ENCODE measurements at regions not wholly inside any gene's neighbourhood (a gene's known extent, or its start where the extent isn't known, plus 50 kb on each side); places are given as distances from the start of the nearest gene placed in this dataset.
"Not testable (repeated sequence)": the region's sequence is repeated elsewhere in the genome, so short reads cannot be mapped to it uniquely, and the experiment has no call there.

GRCh38 chr12:127133675-127134335 is 1133.2 kb upstream of the TMEM132C start:
- TF ChIP-seq POLR2A (IDR thresholded peaks at IDR 0.05) (no peak), CTCF (IDR thresholded peaks at IDR 0.05) (peak in 4 of 12 donors; percentile 24 to 42 (median 28))
- 62 to 72% (median 65%) methylated on average over 11 of the region's 11 CpGs for WGBS, 4 donors

GRCh38 chr12:127140864-127141484 is 1126.0 kb upstream of the TMEM132C start:
- H3K4me1 ChIP-seq; DNase-seq; H3K4me3 ChIP-seq; H3K36me3 ChIP-seq; H3K27me3 ChIP-seq; H3K27ac ChIP-seq; ATAC-seq; intact Hi-C loops (cut with DNase I): not testable (repeated sequence)
- WGBS, 4 donors: 79 to 84% (median 83%) methylated on average over 3 of the region's 3 CpGs
- peaks cover 0 to 53% (median 9%) of the 10 kb centered on the region in 12 donors for H3K9me3 ChIP-seq

More at GRCh38 chr12:127133675-127134335, 1133.2 kb upstream of the TMEM132C start:
- peak overlapping the region in 1 of 12 donors; percentile 18 for H3K27ac ChIP-seq
- peaks cover 0 to 2% (median 0%) of the 10 kb centered on the region in 9 donors for H3K27me3 ChIP-seq
- H3K36me3 ChIP-seq: no peaks in the 10 kb centered on the region
- H3K9me3 ChIP-seq: peaks cover 0 to 32% (median 3%) of the 10 kb centered on the region in 12 donors
- no peak overlapping the region for H3K4me3 ChIP-seq
- peak; percentile 87 to 99 (median 96) for ATAC-seq
- intact Hi-C loops (cut with DNase I): no loop called here
- DNase-seq: peak in 2 of 5 donors; percentile 33 to 34
- peaks cover 0 to 5% (median 0%) of the 10 kb centered on the region in 12 donors for H3K4me1 ChIP-seq

- WGBS, 4 donors: 77 to 86% (median 83%) methylated on average over 6 of the region's 6 CpGs
Measured at GRCh38 chr12:127143020-127143419, 1124.0 kb upstream of the TMEM132C start.

GRCh38 chr12:127144770-127145169 is 1122.2 kb upstream of the TMEM132C start:
- H3K36me3 ChIP-seq: no peaks in the 10 kb centered on the region
- intact Hi-C loops (cut with DNase I): no loop called here
- H3K4me1 ChIP-seq: peaks cover 0 to 11% (median 0%) of the 10 kb centered on the region in 12 donors
- H3K4me3 ChIP-seq: no peak overlapping the region
- WGBS, 4 donors: 77 to 84% (median 78%) methylated on average over 5 of the region's 5 CpGs
- DNase-seq (no peak), ATAC-seq (no peak)
- peaks cover 0 to 8% (median 0%) of the 10 kb centered on the region in 9 donors for H3K27me3 ChIP-seq
- peaks cover 0 to 22% (median 0%) of the 10 kb centered on the region in 12 donors for H3K9me3 ChIP-seq
- TF ChIP-seq POLR2A (IDR thresholded peaks at IDR 0.05): no peak
- no peak for TF ChIP-seq CTCF (IDR thresholded peaks at IDR 0.05)
- H3K27ac ChIP-seq: no peak overlapping the region

More at GRCh38 chr12:127143020-127143419, 1124.0 kb upstream of the TMEM132C start:
- intact Hi-C loops (cut with DNase I): no loop called here
- Histone ChIP-seq H3K27me3 (peaks cover 0 to 8% (median 0%) of the 10 kb centered on the region in 9 donors), H3K4me1 (peaks cover 0 to 11% (median 0%) of the 10 kb centered on the region in 12 donors), H3K27ac (no peak overlapping the region), H3K9me3 (peaks cover 0 to 40% (median 8%) of the 10 kb centered on the region in 12 donors), H3K36me3 (no peaks in the 10 kb centered on the region), H3K4me3 (no peak overlapping the region)
- no peak for TF ChIP-seq CTCF (IDR thresholded peaks at IDR 0.05)
- TF ChIP-seq POLR2A (IDR thresholded peaks at IDR 0.05): no peak
- DNase-seq (no peak), ATAC-seq (no peak)

Measured in heart left ventricle (tissue), 16 donors.